ENCODE measurements at regions not wholly inside any gene's neighbourhood (a gene's known extent, or its start where the extent isn't known, plus 50 kb on each side); places are given as distances from the start of the nearest gene placed in this dataset.
"Not testable (repeated sequence)": the region's sequence is repeated elsewhere in the genome, so short reads cannot be mapped to it uniquely, and the experiment has no call there.

DNA sequence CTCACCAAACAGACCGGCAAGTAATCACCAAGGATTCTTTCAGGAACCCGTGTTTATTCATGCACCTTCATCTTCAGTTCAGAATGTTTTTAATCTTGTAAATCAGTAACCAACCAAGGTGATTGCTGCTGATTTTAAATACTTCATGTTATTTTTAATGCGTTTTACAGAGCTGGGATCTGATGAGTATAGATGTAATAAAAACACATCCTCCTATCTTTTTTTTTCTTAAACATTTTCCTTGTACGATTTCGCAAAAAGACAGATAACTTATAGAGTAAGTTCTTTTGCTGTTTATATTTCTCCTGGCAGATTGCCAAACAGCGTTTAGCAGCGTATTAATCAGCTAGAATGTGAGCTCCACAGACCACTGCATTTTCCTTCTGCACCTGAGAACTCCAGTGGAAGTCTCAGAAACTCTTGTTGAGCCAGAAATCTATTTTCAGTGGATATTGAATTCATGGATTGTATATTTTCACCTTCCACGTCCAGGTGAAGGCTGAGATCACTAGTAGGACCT is 397.8 kb upstream of the NRP1 start:
- DNase-seq: no peak

DNA sequence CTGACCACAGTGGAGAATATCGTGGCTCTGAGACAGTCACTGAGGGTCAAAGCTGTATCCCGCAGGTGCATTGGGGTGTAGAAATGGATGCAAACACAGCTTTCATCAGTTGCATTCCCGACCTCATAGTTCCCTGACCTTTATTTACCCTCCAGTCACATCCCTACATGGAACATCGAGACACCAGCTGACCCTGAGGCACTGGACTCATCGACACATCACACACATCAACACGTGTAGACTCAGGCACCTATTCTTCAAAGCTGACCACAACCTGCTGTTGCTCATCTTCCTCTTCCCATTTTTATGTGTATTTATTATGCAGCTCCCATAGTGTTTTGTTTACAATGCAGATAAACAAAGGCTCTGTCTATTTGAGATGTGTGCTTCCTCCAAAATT is 396.9 kb upstream of the NRP1 start:
- DNase-seq: no peak

DNA sequence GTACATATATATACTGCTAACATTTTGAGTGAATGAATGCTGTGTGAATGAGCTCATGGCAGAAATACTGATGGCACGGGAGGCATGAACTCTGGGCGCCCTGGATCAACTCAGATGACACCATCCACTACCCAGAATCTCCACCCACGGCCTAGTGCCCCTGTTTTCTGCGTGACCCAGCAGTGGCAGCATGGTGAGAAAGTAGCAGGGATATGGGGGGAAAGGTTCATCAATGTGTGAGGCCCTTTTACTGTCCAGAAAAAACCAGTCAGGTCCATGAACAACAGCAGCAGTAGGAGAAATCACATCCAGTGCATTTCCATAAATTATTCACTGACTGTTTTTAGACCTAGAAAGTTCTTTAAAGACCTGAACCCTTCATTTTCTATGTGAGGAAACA is 391.0 kb upstream of the NRP1 start:
- no peak for DNase-seq

- DNase-seq: no peak
Observed at GRCh38 chr10:33723181-33723580, 388.7 kb upstream of the NRP1 start.

- DNase-seq: no peak
Observed at GRCh38 chr10:33722067-33722466, 387.6 kb upstream of the NRP1 start.

- DNase-seq: no peak
Observed at GRCh38 chr10:33721509-33721908, 387.0 kb upstream of the NRP1 start.

DNA sequence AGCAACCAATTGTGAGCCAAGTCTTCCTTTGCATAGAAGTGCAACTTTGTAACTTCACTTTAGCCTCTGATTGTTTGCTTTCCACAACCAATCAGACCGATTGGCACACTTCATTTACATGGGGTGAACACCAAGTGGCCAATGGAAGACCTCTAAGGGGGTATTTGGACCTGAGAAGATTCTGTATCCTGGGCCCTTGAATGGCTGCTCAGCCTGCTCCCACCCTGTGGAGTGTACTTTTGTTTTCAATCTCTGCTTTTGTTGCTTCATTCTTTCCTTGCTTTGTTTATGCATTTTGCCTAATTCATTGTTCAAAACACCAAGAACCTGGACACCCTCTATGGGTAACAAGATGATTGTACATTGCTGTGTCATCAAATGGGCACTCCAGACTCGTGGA is 385.7 kb upstream of the NRP1 start:
- DNase-seq: no peak

- no peak for DNase-seq
Observed at GRCh38 chr10:33719005-33719703, 384.7 kb upstream of the NRP1 start.

DNA sequence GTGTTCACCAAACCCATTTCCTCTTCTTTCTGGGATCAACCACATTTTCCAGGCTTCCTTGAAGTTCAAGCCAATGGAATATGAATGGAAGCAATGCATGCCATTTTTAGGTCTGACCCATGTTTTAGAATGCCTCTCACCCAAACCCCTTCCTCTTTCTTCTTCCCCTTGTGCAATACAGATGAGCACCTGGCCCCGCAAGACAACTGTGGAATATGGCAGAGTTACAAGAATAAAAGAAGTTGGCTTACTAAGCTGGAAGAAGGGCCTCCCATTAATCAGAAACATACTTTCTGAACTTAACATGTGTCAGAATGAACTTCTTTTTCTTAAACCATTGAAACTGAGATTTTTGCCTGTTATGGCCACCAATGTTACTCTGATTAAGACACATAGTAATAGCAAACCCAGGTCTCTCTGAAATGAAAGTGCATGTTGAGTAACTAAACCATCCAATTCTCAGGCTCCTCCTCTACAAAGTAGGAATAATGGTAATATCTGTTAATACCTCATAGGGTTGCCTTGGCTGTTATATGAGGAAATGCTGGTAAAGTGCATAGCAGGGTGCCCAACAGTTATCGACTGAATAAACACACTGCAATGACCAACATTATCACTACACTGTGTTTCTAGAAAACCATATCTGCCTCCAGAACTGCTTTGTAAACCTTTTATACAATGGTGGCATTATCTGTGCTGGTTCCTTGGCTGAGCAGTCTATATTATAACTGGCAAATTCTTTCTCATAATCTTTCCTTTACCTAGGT is 382.2 kb upstream of the NRP1 start:
- no peak for DNase-seq

DNA sequence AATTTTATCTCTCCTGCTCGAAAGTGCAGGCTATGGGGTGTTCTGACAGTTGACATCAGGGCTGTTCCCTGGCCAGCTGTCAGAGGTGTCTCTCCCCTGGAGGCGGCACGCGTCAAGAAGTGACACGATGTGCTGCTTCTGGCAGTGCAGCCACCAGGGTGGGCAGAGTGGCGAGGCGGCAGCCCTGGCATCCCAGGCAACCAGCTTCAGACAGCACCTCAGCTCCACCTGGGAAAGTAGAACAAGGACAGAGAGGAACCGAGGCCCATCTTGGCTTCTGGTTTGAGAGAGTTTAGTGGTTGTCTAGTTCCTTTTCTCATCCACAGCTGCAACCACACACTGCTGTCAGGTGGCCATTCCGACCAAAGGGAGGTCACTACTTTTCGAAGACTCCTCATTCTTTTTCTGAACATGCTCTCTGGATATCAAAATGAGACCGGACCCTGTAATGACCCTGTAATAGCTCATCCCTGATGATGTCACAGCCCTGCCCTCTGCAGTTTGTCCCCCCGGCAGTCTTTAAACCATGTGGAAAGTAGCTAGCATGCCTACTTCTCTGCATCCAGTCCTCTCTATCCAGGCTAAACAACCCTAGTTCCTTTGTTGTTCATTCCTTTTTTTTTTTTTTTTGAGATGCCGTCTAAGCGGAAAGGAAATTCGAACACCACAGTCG is 381.0 kb upstream of the NRP1 start:
- DNase-seq: no peak

DNA sequence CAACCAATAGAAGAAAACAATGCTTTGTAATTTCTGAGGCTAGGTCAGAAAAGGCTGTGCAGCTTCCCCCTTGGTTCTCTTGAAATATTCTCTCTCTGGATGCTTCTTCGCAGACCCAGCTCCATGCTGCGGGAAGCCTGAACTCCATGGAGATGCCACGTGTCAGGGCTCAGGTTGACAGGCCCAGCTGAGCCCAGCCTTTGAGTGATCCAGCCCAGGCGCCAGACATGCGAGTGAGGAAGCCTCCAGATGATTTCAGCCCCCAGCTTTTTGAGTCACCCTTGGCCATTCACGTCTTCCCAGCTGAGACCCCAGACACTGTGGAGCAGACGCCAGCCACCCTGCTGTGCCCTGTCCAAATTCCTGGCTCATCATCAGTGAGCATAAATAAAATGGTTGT is 378.4 kb upstream of the NRP1 start:
- DNase-seq: no peak

DNA sequence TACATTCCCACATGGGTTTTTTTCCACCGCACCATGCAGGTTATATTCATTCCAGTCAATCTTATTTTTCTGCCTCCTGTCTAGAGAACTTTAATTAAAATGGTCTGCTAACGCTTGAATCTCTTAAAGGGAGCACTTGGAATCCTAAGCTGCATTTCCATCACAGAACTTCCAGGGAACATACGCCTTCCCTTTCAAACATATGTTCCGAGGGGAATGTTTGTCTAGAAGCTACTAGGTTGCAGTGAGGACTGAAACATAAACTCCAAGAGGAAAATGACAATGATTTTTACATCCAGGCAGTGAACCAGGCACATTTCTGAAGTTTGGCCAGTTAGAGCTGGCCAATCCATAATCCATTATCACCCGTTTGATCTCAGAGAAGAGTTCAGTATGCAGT is 375.5 kb upstream of the NRP1 start:
- no peak for DNase-seq

DNA sequence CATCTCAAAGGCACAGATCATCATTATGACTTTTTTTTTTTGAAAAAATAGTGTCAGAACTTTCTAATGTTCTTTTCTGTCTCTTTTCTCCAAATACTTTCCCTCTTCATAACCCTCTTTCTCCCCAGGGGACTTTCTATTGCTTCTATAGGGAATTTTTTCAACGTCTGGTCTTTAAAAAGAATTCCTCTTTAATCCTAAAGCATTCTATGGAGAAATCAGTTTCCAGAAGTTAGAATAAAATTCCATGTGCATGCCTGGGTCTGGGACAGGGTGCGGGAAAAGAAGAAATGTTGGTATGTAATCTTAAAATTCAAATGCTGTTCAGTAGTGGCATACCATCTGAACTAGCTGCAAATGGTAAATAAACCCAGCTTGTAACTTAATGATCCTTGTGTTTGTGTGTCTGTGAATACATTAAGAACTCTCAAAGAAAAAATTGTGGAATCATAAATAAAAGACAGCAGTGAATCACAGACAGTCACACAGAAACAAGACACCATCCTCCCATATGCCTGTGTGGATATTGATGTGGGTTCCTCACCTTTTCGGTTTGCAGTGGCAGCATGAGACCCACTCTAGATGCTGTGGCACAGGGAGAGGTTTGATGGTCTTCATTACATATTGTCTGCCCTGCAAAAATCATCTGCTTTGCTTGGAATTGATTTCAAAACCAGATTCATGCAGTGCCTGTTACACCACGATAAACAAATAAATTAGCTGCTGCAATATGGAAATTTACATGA is 374.7 kb upstream of the NRP1 start:
- no peak for DNase-seq

DNA sequence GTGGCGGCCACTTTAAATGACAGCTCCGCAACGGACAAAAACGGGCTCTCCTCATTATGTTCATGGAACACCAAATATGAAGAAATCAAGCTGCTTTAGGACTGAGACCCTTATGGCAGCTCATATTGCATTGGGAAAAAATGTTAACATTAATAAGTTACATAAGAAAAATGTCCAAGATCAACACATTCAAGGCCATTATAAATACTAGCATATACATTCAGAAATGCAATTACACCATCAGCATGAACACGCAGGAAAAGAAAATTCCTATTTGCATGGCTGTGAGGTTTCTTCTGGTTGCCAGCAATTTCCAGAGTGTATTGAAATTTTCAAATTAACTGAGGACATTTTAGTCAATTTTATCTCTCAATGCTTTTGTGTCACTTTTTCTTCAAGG is 374.1 kb upstream of the NRP1 start:
- no peak for DNase-seq

GRCh38 chr10:33706746-33707145 is 372.3 kb upstream of the NRP1 start:
- DNase-seq: no peak

DNA sequence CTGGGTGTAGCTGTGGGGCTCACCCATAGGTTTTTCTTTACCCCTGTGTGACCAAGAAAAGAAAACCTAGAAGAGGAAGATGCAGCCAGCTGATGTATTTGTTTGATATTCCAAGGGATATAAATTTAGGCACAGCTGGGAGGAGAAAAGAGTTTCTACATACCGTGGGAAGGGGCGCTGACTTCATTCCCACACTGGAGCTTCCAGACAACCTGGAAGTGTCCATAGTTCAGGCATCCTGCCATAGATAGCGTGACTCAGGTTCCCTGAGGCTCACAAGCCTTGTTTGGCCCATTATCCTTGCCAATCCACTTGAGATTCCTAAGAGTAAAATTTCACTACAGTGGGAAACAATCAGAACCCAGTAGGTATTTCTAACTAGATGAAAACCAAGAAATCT is 371.7 kb upstream of the NRP1 start:
- no peak for DNase-seq

GRCh38 chr10:33704214-33704830 is 369.9 kb upstream of the NRP1 start:
- no peak for DNase-seq

GRCh38 chr10:33703501-33704213 is 369.2 kb upstream of the NRP1 start:
- DNase-seq: no peak

DNA sequence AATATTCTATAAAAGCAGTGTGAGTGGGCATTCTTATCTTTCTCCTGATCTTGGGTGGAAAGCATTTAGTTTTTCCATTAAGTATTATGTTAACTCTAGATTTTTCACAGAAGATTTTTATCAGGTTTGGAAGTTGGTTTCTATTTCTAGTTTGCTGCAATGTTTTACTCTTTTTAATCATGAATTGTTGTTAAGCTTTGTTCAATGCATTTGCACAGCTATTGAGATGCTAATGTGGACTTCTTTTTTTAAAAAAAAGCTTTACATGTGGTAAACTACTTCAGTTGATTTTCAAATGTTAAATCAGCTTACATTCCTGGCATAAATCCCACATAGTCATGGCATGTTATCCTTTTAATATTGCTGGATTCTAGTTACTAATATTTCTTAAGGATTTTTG is 363.6 kb upstream of the NRP1 start:
- no peak for DNase-seq

GRCh38 chr10:33697016-33697415 is 362.5 kb upstream of the NRP1 start:
- no peak for DNase-seq

DNA sequence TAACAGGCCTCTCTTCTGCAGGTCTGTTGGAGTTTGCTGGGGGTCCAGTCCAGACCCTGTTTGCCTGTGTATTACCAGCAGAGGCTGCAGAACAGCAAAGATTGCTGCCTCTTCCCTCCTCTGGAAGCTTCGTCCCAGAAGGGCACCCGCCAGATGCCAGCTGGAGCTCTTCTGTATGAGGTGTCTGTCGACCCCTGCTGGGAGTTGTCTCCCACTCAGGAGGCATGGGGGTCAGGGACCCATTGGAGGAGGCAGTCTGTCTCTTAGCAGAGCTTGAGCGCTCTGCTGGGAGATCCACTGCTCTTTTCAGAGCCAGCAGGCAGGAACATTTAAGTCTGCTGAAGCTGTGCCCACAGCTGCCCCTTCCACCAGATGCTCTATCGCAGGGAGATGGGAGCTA is 361.1 kb upstream of the NRP1 start:
- no peak for DNase-seq

GRCh38 chr10:33690536-33690935 is 356.1 kb upstream of the NRP1 start:
- DNase-seq: not testable (repeated sequence)
